Hematopoietic multipotent progenitor cell treated with erythropoietin and hydrocortisone succinate and interleukin-3 and kit ligand, for 17 days (in vitro differentiated cells): ENCODE measurements at regions not wholly inside any gene's neighbourhood (a gene's known extent, or its start where the extent isn't known, plus 50 kb on each side); places are given as distances from the start of the nearest gene placed in this dataset.

Experiments
- DNase-seq: peaks from one replicate; pipeline ENCODE4 v3.0.0-alpha.2; 2015; ENCODE audit warnings: low spot score

DNA sequence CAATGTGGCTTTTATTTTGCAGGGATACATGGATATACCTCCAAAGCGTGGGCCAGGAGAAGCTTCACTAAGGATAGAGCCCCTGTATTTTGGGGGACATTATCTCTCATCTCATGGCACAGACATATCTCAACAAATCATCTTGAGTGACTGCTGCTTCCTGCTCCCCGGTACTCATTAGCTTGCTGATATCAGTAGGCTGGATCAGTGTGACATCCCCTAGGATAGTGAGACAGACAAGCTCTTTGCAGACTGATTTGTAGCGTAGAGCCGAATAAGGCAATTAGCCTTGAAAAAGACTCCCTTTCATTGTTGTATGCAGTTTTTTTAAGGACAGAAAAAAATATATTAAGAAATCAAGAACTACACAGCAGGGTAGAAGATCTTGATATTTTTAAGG lies 237.7 kb upstream of the CDH9 start:
- DNase-seq: no peak

DNA sequence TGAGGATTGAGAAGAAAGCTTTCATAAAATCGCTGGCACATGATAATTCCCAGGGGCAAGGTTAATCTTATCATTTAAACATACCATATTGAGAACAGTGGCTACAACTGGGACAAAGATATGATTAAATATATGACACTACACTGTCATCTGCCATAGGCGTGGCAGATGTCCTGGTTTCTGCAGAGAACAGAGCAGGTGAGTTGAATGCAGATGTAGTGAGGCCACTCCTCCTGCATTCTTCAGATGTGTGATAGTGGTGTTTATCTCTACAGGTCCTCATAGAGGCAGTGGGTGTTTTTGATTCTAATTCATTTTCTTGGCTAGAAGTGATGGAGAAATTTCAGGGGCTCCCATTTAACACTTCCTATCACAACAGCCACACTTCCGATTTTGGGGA lies 237.0 kb upstream of the CDH9 start:
- no peak for DNase-seq

DNA sequence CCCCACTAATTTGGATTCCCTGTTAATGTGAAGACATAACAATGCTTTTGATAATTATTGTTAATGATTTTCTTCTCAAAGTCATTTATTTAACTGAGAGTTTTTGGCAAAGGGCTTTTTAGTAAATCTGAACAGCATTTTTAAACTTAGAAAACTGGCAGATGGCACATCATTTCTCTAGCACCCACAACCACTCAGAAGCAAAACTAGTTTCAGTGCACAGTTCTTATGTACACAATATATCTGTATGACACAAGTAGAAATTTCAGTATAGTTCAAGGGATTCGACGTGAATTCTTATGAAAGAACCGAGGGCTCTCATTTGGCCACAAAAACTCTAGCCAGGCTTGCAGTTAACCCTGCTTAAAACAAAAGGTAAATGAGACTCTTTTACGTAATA lies 231.4 kb upstream of the CDH9 start:
- no peak for DNase-seq

DNA sequence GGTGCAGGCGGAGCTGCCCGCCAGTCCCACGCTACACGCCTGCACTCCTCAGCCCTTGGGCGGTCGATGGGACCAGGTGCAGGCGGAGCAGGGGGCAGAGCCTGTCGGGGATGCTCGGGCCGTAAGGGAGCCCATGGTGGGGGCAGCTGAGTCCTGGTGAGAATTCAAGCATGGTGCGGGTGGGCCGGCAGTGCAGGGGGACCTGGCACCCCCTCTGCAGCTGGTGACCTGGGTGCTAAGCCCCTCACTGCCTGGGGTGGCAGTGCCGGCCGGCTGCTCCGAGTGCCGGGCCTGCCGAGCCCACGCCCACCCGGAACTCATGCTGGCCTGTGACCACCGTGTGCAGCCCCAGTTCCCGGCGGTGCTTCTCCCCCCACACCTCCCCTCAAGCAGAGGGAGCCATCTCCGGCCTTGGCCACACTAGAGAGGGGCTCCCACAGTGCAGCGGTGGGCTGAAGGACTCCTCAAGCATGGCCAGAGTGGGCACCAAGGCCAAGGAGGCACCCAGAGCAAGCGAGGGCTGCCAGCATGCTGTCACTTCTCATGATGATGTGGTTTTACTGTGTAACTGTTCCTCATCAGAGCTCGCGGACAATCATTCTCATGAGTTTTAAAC lies 228.9 kb upstream of the CDH9 start:
- no peak for DNase-seq

DNA sequence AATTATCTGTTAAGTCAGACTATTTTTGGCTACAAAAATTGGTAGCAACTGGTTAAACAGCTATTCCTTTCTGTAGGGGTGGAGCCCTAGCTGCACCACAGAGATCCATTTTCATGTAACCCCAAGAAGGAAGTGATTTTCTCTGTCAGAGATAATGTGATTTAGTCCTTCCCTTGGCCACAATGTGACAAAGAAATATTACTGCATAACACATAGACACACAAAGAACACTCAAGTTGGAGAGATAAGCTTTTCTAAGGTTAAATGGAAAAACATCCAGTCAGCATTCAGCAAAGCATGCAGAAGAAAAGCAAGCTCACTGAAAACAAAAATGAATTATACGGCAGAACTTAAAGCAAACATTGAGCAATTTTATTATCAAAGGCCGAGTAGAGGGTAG lies 227.8 kb upstream of the CDH9 start:
- DNase-seq: no peak

GRCh38 chr5:27257696-27258095 lies 219.3 kb upstream of the CDH9 start:
- no peak for DNase-seq

DNA sequence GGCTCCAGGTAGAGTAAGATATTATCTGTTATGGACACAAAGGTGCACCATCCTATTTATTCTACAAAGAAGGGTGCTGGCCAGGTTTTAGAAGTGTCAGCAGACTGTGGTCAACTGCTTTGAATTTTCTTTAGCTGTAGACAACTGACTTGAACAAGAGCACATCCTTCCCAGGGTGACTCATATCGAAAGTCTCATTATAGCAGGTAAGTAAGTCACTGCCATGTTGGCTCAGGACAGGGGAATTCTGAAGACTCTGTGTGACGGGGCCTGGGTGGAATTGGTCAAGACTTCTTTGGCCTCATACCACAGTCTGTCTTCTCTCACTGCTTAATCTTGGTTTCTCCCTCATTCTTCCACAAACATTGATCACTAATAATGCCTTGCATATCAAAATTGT lies 214.5 kb upstream of the CDH9 start:
- no peak for DNase-seq

DNA sequence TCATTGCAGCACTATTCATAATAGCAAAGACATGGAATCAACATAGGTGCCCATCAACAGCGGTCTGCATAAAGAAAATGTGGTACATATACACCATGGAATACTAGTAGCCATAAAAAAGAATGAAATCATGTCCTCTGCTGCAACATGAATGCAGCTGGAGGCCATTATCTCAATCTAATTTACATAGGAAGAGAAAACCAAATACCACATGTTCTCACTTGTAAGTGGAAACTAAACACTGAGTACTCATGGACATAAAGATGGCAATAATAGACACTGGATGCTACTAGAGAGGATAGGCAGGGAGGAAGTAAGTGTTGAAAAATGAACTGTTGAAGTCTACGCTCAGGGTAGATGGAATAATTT lies 203.9 kb upstream of the CDH9 start:
- DNase-seq: no peak

DNA sequence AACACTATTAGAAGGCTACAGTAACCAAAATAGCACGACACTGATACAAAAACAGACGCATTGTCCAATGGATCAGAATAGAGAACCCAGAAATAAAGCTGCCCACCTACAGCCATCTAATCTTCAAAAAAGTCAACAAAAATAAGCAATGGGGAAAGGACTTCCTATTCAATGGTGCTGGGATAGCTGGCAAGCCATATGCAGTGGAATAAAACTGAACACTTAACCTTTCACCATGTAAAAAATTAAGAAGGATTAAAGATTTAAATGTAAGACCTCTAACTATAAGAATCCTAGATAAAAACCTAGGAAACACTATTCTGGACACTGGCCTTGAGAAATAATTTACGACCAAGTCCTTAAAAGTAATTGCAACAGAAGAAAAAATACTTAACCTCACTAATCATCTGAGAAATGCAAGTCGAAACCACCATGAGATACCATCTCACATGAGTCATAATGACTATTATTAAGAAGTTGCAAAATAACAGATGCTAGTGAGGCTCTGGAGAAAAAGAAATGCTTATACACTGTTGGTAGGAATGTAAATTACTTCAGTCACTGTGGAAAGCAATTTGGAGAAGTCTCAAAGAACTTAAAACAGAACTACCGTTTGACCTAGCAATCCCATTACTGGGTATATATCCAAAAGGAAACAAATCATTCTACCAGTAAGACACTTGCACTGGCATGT lies 203.3 kb upstream of the CDH9 start:
- no peak for DNase-seq

- no peak for DNase-seq
Measured at GRCh38 chr5:27240791-27241190, 202.4 kb upstream of the CDH9 start.

DNA sequence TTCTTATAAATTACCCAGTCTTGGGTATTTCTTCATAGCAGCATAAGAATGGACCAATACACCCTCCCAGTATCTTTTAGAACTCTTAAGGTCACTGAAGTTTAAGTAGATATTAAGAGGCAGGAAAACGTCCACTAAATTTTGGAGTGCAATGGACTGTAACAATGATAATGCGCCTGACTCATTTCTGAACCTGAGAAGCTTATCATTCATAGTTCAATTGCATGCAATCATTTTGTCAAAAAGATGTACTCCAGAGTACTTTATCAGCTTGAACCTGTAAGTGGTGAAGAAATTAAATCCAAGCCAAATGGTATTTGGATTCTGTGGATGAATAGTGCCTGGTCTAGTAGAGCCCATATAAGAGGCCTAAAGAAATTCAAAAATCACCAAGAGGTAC lies 196.5 kb upstream of the CDH9 start:
- DNase-seq: no peak

- no peak for DNase-seq
Measured at GRCh38 chr5:27221410-27221809, 183.0 kb upstream of the CDH9 start.

DNA sequence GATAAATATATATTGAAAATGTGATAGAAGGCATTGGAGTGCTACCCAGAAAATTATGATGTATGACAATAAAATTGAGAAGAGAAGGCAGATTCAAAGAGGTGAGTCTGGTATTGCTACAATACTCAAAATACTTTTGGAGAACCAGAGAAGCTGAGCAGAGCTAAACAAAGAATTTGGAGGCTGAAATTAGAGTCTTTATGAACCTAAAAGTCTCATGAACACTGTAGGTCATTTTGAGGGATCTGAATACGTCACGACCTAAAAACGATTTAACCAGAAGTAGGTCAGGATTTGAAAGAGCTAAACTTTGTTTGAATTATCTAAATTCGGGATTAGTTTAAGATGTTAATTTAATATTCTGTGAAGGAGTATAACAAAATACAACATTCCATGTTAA lies 182.4 kb upstream of the CDH9 start:
- DNase-seq: no peak

DNA sequence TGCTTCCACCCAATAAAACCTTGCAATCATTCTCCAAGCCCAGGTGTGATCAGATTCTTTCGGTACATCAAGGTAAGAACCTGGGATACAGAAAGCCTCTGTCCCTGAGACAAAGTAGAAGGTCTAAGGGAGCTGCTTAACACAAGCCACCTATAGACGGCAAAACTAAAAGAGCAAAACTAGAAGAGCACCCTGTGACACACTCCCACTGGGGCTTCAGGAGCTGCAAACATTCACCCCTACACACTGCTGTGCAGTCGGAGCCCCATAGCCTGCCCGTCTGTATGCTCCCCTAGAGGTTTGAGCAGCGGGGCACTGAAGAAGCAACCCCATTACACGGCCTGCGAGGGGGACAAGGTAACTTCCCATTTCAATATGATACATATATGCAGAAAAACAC lies 179.6 kb upstream of the CDH9 start:
- no peak for DNase-seq

DNA sequence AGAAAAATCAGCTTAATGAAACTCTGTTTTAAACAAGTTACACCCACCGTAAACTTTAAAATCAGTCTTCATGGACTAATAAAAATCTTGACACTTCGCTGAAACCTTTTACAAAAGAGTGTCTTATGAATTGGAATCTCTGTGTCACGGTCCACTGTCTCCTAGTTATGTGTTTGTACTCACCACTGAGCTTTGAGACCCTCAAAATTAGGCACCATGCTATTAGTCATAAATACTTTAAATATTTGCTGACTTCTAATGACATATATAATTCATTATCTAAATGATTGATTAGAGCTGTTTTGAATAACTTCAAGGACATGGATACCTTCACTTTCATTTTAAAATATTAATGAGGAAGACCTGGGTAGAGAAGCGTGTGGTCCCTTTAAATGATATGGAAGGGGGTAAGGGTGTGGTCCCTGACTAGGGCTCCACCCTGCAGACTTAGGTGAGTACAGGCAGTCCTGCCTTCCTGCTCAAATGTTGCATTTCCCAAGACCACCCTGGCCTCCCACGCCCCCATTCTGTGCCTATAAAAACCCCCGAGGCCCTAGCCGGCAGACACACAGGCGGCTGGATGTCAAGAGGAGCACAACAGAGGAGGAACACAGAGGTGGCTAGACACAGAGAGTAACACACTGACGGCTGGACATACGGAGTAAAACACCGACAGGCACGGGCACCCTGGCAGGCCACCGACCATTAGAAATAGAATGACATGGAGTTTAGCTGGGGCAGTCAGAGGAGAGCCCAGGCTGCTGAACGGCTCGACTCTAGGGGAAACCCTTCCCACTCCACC lies 179.0 kb upstream of the CDH9 start:
- no peak for DNase-seq

DNA sequence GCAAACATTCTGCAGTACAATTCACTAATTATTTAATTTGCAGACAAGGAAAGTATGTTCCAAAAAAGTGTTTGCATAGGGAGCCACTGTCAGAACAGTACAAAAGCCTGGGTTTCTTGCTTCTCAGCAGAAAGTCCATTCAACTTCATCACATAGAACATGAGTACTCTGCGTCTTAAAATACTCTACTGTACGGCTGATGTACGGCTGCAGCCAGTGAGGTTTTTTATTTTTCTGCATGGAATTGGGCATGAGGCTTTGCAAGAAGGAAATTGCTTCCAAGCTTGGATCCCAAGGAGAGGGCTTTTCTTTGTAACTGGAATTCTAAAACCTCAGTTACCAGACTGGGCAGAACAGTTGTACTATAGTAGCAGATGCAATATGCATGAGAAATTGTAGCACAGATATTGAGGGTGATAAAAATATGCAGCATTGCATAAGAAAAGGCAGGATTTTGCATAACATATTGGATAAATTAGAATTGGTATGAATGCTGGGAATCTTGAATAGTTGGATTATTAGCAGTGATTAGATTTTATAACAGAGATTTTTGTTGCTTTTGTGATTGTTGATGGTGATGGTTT lies 178.1 kb upstream of the CDH9 start:
- no peak for DNase-seq

DNA sequence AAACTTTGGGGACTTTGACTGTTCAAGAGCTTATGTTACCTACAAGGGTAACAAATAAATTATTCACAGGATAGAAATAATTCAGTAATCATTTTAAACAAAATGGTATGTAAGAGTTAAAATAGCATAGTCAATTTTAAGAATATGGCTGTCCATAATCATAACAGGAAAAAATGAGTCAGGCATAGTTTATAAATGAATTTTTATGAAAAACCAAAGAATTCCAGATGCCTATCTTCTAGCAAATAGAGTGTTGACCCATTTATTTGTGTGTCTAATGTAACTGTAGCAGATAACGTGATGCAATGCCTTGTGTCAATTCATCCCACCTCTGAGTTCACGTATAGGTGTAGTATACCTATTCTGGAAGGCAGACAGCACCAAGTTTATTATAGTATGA lies 169.7 kb upstream of the CDH9 start:
- no peak for DNase-seq

GRCh38 chr5:27191786-27192510 lies 153.6 kb upstream of the CDH9 start:
- DNase-seq: no peak

DNA sequence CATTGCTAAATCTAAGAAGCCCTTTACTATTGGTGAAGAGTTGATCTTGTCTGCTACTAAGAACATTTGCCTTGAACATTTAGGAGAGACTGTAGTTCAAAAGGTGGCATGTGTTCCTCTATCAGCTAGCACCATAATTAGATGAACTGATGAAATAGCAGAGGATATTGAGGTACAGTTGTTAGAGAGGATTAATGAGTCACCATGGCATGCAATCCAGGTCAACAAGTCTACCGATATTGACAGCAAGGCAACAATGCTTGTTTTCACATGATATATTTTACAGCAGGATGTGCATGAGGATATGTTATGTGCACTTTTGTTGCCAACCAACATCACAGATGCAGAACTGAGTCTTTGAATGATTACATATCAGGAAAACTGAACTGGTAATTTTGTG lies 134.3 kb upstream of the CDH9 start:
- peak; percentile 6 for DNase-seq

DNA sequence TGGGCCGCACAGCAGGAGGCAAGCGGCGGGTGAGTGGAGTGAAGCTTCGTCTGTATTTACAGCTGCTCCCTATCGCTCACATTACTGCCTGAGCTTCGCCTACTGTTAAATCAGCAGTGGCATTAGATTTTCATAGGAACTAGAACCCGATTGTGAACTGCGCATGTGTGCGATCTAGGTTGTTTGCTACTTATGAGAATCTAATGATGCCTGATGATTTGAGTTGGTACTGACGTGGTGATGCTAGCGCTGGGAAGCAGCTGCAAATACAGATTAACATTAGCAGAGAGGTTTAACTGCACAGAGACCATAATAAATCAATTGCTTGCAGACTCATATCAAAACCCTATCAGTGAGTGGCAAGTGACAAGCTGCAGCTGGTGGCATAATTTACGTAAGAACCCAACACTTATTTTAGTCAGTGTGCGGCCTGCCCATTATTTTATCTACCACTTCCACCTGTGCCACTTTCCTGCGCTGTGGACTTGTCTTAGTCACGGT lies 133.4 kb upstream of the CDH9 start:
- peak; percentile 24 for DNase-seq

GRCh38 chr5:27158775-27159174 lies 120.4 kb upstream of the CDH9 start:
- DNase-seq: no peak

- no peak for DNase-seq
Measured at GRCh38 chr5:27158171-27158570, 119.8 kb upstream of the CDH9 start.
